K562 (cell line): ENCODE measurements at regions not wholly inside any gene's neighbourhood (a gene's known extent, or its start where the extent isn't known, plus 50 kb on each side); places are given as distances from the start of the nearest gene placed in this dataset.
A peak's percentile ranks its signal among the peaks of the same experiment; 100 is the strongest.
"Not testable (repeated sequence)": the region's sequence is repeated elsewhere in the genome, so short reads cannot be mapped to it uniquely, and the experiment has no call there.

Experiments
- ATAC-seq: fragments of 200-7000 bp; cut with Tn5 transposase; 3 replicates; pipeline ENCODE4 v1.9.1; 2020; ENCODE audit warnings: moderate library complexity
- BruUV-seq: library from RNA; stranded (reverse); fragments of 400-500 nt; replicated peaks from 2 replicates; lab custom pipeline; 2021; lab: Mats Ljungman, UMichigan
- CTCF ChIA-PET: fragments of 300-600 bp; formaldehyde crosslinking; extraction: SDS; loops from one replicate; lab custom pipeline; 2021; ENCODE audit warnings: low intra/inter-chr PET ratio; lab: Yijun Ruan, JAX
- POLR2A ChIA-PET: fragments of 300-600, 350-650 bp; sonication (Branson Sonifier 250); formaldehyde crosslinking; extraction: SDS; loops from one replicate; lab custom pipeline; 2021; ENCODE audit warnings: antibody characterized with exemption, inconsistent platforms; lab: Yijun Ruan, JAX
- DNase-seq, 4 experiments: peaks; one replicate each; pipeline versions ENCODE4 v3.0.0 to v3.0.0-alpha.2; 2011 to 2018; ENCODE audit warnings: low spot score in 3 of 4, mixed read lengths in 3 of 4; ENCODE audit errors: extremely low read depth in 1 of 4
- FAIRE-seq: peaks from 2 replicates; lab custom pipeline; 2011; peaks lifted over from hg19 to GRCh38; lab: Jason Lieb, UNC
- H2AFZ ChIP-seq: 2 replicates; pipeline ENCODE4 v1.6.0; 2011; ENCODE audit warnings: low read depth, low read length, control low read depth, inconsistent platforms
- H3K27ac ChIP-seq: fragments of 200-600 bp; 3 replicates; pipeline ENCODE4 v1.8.0; 2011; ENCODE audit warnings: low read depth, mild to moderate bottlenecking, control low read depth, inconsistent platforms, low read length, moderate library complexity, mixed read lengths; ENCODE audit errors: extremely low read depth
- H3K27me3 ChIP-seq, 2 experiments: fragments of 300-600 bp in 1 of 2; 2 replicates in 1 of 2; 3 replicates in 1 of 2; pipeline versions ENCODE4 v1.6.0 to v1.8.0; 2011; ENCODE audit warnings: inconsistent platforms in 2 of 2, low read length in 2 of 2, mild to moderate bottlenecking in 1 of 2, mixed read lengths in 1 of 2, moderate library complexity in 1 of 2; ENCODE audit not compliant: control insufficient read depth in 2 of 2, insufficient read depth in 2 of 2
- H3K36me3 ChIP-seq: fragments of 300-600 bp; 3 replicates; pipeline ENCODE4 v1.8.0; 2011; ENCODE audit warnings: mild to moderate bottlenecking, low read length, inconsistent platforms; ENCODE audit not compliant: control insufficient read depth, insufficient read depth
- H3K4me1 ChIP-seq, 2 experiments: fragments of 200-600 bp in 1 of 2; replicated peaks in 1 of 2; 2 replicates in 1 of 2; 3 replicates in 1 of 2; pipeline versions ENCODE4 v1.5.1 to v1.8.0; 2011; ENCODE audit warnings: inconsistent platforms in 2 of 2, low read length in 2 of 2, mild to moderate bottlenecking in 1 of 2, mixed read lengths in 1 of 2, moderate library complexity in 1 of 2; ENCODE audit not compliant: control insufficient read depth in 2 of 2, insufficient read depth in 2 of 2
- H3K4me2 ChIP-seq: 2 replicates; pipeline ENCODE4 v1.6.1; 2011; ENCODE audit warnings: low read length, control low read depth, inconsistent platforms, mixed read lengths; ENCODE audit not compliant: insufficient read depth
- H3K4me3 ChIP-seq: fragments of 200-600 bp; sonication (generic), shearing (Covaris generic); 2 replicates; pipeline ENCODE4 v1.5.1; 2016; ENCODE audit warnings: control low read depth, inconsistent platforms
- H3K79me2 ChIP-seq: fragments of 200-600 bp; 3 replicates; pipeline ENCODE4 v1.8.0; 2011; ENCODE audit warnings: low read length, inconsistent platforms; ENCODE audit not compliant: control insufficient read depth, insufficient read depth
- H3K9ac ChIP-seq, 2 experiments: 2 replicates each; pipeline versions ENCODE4 v1.6.0 to v1.6.1; 2011; ENCODE audit warnings: low read depth in 2 of 2, low read length in 2 of 2, control low read depth in 1 of 2, inconsistent platforms in 1 of 2, mild to moderate bottlenecking in 1 of 2, mixed read lengths in 1 of 2; ENCODE audit not compliant: insufficient read depth in 1 of 2
- H3K9me1 ChIP-seq: one replicate; pipeline ENCODE4 v1.6.0; 2011; ENCODE audit warnings: inconsistent platforms, mild to moderate bottlenecking, low read length, moderate library complexity; ENCODE audit not compliant: control insufficient read depth, insufficient read depth
- H3K9me3 ChIP-seq: replicated peaks from 2 replicates; pipeline ENCODE4 v1.5.1; 2011; ENCODE audit warnings: low read depth, low read length, inconsistent platforms; ENCODE audit not compliant: control insufficient read depth, insufficient read depth
- H4K20me1 ChIP-seq: replicated peaks from 2 replicates; pipeline ENCODE4 v1.6.1; 2011; ENCODE audit warnings: low read length, inconsistent platforms, mixed read lengths; ENCODE audit not compliant: control insufficient read depth, insufficient read depth
- RBM15 ChIP-seq: fragments of 200-400 bp; formaldehyde crosslinking; IDR thresholded peaks from 2 replicates; pipeline ENCODE4 v1.6.1; 2018; ENCODE audit warnings: mild to moderate bottlenecking, low read length, moderate library complexity; ENCODE audit not compliant: insufficient read depth
- RBM25 ChIP-seq: fragments of 200-400 bp; formaldehyde crosslinking; IDR thresholded peaks from 2 replicates; pipeline ENCODE4 v1.6.1; 2018; ENCODE audit warnings: low read length, low read depth, moderate library complexity; ENCODE audit not compliant: severe bottlenecking
- SMARCC2 ChIP-seq: fragments of 450-650 bp; IDR thresholded peaks from 2 replicates; pipeline ENCODE4 v1.6.1; 2017; ENCODE audit warnings: antibody characterized with exemption, moderate library complexity, mild to moderate bottlenecking, low read depth
- TFAM ChIP-seq: fragments of 250-450 bp; sonication (Bioruptor Pico); conservative IDR thresholded peaks from 2 replicates; pipeline ENCODE4 v1.5.0; 2021; ENCODE audit warnings: mild to moderate bottlenecking, moderate library complexity
- ZNF146 ChIP-seq: IDR thresholded peaks from one replicate; pipeline ENCODE4 v1.6.1; 2018; ENCODE audit warnings: missing compliant biosample characterization; ENCODE audit not compliant: unreplicated experiment
- ZNF778 ChIP-seq: fragments of 450-650 bp; formaldehyde crosslinking; IDR thresholded peaks from 2 replicates; pipeline ENCODE4 v1.4.0; 2020; ENCODE audit warnings: mild to moderate bottlenecking, moderate library complexity
- WGBS: fragments of 100-300 bp; shearing (Covaris generic); methylation state at CpG from one replicate; pipeline ENCODE4 v1.1.6; 2016; ENCODE audit warnings: low coverage, mixed read lengths; ENCODE audit not compliant: insufficient coverage; ENCODE audit errors: missing lambda C conversion rate; 5-methylcytosine and 5-hydroxymethylcytosine counted together
- in situ Hi-C: fragments of 300-500 bp; cut with MboI; formaldehyde crosslinking; loops from 4 replicates; pipeline ENCODE4 v1.15.0; 2018; ENCODE audit warnings: inconsistent platforms, mixed read lengths
- intact Hi-C: fragments of 100-400 bp; cut with micrococcal nuclease; formaldehyde crosslinking; loops from 2 replicates; pipeline ENCODE4 v1.14.2; 2022
- TF ChIP-seq, protein P1 (sequence below): sonication (generic); formaldehyde crosslinking; IDR thresholded peaks from 2 replicates; pipeline ENCODE4 v1.8.1; 2023; ENCODE audit warnings: mild to moderate bottlenecking, missing genetic modification reagents

DNA sequence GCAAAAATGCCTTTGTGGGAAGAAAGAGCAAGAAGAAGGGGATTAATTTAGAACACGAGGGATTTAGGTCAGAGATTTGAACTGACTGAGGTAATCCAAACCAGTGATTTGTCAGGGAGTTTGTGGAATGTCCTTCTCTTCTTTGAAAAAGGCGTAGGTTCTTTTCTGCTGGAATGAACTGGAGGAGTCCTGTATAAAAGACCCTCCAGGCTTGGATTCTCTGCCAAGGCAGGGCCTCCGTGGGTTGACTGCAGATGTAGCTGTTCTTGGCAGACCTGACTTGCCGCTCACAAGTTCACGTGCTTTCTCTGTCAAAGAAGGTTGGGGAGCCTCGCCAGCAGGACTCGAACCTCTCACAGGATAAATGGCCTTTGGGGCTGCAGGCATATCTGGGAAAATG, 62.8 kb upstream of the STC2 start (continued):
- TF ChIP-seq, protein P1, sequence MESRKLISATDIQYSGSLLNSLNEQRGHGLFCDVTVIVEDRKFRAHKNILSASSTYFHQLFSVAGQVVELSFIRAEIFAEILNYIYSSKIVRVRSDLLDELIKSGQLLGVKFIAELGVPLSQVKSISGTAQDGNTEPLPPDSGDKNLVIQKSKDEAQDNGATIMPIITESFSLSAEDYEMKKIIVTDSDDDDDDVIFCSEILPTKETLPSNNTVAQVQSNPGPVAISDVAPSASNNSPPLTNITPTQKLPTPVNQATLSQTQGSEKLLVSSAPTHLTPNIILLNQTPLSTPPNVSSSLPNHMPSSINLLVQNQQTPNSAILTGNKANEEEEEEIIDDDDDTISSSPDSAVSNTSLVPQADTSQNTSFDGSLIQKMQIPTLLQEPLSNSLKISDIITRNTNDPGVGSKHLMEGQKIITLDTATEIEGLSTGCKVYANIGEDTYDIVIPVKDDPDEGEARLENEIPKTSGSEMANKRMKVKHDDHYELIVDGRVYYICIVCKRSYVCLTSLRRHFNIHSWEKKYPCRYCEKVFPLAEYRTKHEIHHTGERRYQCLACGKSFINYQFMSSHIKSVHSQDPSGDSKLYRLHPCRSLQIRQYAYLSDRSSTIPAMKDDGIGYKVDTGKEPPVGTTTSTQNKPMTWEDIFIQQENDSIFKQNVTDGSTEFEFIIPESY (CRISPR knock-in tag), result no peak
- no peak for TF ChIP-seq SMARCC2
- no peak for TF ChIP-seq TFAM
- no peak for TF ChIP-seq RBM15
- no peak for TF ChIP-seq ZNF778 (CRISPR knock-in tag)

DNA sequence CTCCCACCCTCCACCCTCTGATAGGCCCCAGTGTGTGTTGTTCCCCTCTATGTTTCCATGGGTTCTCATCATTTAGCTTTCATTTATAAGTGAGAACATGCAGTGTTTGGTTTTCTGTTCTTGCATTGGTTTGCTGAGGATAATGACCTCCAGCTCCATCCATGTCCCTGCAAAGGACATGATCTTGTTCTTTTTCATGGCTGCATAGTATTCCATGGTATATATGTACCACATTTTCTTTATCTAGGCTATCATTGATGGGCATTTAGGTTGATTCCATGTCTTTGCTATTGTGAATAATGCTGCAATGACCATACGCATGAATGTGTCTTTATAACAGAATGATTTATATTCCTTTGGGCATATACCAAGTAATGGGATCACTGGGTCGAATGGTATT, 59.1 kb upstream of the STC2 start:
- H3K36me3 ChIP-seq, intact Hi-C loops, FAIRE-seq, H3K4me1 ChIP-seq, H3K27me3 ChIP-seq, in situ Hi-C loops, H4K20me1 ChIP-seq, H3K4me3 ChIP-seq: not testable (repeated sequence)
- 0% methylated on average over 2 of the region's 2 CpGs for WGBS
- TF ChIP-seq ZNF146 (CRISPR knock-in tag) (peak; percentile 95), RBM25 (peak; percentile 54)
- TF ChIP-seq, all 486 proteins: peak for 2; not testable (repeated sequence) for 484
- ATAC-seq, H3K9ac ChIP-seq, BruUV-seq, H3K9me1 ChIP-seq, POLR2A ChIA-PET, H3K27ac ChIP-seq, H3K9me3 ChIP-seq, H3K79me2 ChIP-seq, H3K4me2 ChIP-seq, DNase-seq, H2AFZ ChIP-seq: not testable (repeated sequence)
- CTCF ChIA-PET, result interaction anchor here (0.6 kb wide), 1 partner anchor 1267 kb away, joined by 3 read pairs; no protein-coding TSS in a partner anchor
